ENCODE measurements at regions not wholly inside any gene's neighbourhood (a gene's known extent, or its start where the extent isn't known, plus 50 kb on each side); places are given as distances from the start of the nearest gene placed in this dataset.

- no peak for DNase-seq (ENCODE audit: low spot score)
Measured at GRCh38 chr12:92582475-92582874, 120.3 kb upstream of the PLEKHG7 start.

DNA sequence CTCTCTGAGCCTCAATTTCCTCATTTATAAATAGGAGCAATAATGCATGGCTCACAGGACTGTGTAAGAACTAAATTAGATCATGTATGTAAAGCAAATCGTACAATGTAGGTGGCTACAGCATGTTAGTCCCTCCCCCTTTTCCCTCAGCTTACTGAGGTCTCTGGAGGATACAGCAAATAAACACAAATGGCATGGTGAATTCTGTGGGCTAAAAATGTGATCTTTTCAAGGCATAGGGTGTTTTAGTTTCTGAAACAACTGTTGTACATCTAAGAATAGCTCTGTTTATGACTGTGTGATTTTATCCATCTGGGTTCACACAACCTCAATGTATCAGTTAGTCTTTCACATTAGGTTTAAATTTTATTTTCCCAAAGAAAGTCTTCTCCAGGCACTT, 121.2 kb upstream of the PLEKHG7 start:
- DNase-seq (ENCODE audit: low spot score), result no peak

DNA sequence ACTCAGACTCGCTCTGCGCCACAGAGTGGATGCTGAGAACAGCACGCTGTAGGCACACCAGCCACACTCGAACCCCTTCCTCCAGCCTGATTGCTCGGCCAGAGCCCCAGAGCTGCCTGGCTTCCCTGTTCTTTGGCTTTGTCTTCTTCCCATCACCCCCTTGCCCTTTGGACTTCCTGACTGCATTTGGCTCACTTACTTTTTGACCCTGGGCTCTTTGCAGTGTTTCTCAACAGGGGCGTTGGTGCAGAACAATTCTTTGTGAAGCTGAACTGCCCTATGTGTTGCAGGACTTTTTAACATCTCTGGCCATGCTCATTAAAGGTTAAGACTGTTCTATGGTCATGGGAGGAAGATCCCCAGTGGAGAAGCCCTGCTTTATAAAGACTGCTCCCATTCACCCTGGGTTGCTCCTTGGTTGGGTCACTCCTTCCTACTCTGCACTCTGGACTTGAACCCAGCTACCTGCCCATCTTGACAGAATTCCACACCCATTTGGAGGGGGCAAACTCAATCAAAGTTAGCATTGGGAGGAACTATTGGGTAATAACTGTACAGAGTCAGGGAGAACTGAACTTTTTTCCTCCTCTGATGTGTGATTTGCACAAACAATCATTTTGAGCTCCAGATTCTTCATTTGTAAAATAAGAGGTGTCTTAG, 127.7 kb upstream of the PLEKHG7 start:
- no peak for DNase-seq (ENCODE audit: low spot score)

DNA sequence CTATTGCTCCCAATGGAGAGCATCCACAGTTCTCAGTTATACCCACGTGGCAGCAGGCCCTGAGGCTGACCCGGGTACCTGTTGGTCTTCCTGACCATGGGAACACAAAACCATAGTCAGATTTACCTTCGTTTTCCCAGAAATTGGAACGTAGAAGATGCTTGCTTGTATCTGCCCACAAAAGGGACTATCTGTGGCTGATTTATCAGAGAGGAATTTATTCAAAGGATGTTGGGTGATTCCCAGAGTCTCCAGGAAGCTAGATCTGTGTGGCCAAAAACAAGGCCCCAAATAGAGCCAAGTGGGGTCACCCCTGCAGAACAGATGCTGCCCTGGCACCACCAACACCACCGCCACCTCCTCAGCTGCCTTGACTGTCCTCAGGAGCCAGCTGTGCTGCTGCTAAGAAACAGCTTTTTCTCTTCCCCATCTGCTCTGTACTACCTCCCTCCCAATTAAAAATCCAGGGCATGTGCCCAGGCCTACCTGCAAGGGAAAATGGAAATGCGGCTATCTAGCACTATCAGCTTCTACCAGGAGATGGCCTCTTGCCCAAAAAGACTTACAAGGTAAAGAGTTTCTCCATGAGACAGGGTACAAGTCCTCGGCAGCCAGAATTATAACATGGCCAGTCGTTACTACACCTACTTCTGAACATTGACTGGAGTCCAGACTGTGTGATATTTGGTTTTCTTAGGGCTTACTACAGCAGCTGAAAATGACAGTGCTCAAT, 128.6 kb upstream of the PLEKHG7 start:
- DNase-seq (ENCODE audit: low spot score), result no peak

DNA sequence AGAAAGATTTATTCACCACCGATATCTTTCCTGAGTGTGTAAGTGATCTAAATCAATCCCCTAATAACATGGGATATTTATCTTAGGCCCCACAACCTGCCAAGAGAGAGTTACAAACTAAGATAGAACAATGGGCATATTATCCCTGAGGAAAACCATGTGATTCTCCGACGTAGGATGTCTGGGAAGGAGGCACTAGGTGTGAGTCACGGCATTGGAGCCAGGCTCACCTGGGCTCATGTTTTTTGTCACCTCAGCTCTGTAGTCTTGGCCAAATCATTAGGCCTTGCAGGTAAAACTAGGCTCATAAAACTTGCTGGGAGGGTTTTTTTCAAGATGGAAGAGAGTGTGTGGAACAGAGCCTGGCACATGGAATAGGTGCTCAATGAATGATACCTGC, 129.7 kb upstream of the PLEKHG7 start:
- no peak for DNase-seq (ENCODE audit: low spot score)

- no peak for DNase-seq (ENCODE audit: low spot score)
Measured at GRCh38 chr12:92571844-92572543, 130.8 kb upstream of the PLEKHG7 start.

DNA sequence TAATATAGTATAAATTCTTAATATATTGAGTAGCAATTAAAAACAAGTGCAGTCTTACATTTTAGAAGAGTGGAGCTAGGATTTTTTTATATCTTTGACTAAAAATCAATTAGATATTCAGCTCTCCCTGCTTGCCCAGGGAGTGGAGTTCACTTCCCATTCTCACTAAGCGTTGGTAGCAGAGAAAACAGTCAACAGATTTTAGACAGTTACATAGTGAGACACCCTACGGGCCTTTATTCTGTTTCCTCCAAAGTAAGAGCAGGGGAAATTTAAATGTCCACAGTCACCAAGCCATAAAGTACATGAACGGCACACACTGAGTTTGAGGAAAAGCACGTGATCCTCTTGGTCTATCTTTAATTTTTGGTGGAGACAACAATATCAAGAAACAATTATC, 131.6 kb upstream of the PLEKHG7 start:
- DNase-seq (ENCODE audit: low spot score), result no peak

DNA sequence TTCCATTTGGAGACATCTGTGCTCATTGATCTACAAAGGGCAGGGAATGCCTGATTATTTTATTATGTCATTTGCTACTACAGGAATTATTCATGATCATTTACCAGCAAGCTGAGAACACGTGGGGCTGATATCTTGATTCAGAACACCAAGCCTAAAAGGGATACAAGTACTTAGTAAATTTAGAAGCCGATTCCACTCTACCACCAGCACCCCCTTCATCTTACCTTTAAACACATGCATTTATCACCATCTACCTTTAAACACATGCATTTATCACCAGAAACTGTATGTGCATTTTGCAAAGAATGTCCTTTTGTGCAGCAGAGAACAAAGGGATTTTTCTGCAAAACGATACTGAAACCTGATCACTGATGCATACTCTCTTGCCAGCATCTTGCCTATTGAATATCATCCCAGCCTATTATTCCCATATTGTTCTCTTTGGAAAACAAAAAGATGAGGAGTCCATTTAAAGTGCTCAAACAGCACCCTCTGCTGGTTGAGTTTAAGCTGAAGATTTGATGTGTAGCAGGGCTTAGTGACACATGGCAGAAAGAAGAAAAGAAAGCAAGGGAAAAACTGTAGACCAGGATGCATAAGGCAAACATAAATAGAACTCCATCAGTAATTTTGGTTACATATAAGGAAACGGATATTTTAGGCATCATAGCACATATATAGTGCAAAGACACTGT, 132.6 kb upstream of the PLEKHG7 start:
- DNase-seq (ENCODE audit: low spot score), result peak; percentile 84

DNA sequence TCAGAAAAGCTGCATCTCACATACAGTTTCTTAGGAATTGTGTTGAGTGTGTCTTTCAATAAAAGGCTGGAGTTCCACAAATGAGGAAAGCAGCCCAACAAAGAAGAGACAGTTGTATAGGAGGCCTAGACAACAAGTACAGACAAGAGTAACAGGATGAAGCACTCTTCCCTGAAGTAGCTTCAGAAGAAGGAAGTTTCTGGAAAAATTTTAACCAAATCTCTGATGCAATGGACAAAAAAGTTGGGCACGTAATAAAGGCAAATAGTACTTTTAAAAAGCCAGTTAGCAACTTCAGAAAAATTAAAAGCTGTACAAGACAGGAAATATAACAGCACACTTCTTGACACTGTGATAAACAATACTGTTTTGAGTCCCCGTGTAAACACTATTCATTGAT, 134.1 kb upstream of the PLEKHG7 start:
- no peak for DNase-seq (ENCODE audit: low spot score)

GRCh38 chr12:92566448-92567019, 136.3 kb upstream of the PLEKHG7 start:
- no peak for DNase-seq (ENCODE audit: low spot score)

DNA sequence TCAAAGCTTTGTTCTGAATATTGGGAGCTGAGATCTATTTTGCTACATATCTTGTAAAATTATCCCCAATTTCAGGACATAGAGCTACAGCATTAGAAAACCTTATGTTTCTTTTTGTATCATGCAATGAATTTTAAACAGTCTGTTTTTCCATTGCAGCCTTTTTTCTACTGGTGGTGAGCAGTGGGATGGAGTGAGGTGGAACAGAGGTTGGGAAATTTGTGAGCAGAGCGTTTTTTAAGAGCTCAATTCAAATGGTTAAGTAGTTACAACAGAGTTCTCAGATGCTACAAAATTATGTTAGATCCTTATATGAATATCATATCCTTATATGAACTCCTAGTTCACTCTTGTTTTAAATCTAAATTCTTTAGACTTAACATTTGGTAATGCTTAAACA, 139.0 kb upstream of the PLEKHG7 start:
- DNase-seq (ENCODE audit: low spot score), result no peak

DNA sequence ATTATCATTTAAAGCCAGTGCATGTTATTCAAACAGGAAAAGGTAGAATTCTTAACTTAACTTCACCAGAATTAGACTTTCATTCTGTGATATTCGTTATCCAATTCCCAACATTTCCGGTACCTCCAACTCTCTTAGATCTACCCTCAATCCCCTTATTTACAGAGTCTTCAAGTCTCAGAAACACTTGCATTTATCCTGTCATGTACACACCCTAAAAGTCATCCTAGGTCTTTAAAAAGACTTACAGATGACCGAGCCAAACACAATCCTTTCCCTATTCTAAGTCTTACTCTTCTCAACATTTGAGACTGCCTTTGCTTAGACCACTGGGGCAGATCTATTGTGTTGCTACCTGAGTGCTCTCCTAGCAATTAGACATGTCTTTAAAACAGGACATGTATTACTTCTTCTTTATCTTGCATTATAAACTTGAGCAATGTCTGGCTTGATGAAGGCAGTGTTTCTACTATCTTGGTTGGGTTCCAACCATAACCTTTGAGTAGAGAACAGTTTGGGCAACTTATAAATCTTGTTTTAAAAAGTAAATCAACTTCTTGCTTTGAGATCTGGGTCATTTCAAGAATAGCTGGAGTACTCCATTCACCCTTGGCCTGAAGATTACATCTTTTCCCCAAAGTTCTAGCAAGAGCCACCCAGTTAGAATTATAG, 140.6 kb upstream of the PLEKHG7 start:
- no peak for DNase-seq (ENCODE audit: low spot score)

GRCh38 chr12:92561543-92561899, 141.3 kb upstream of the PLEKHG7 start:
- DNase-seq (ENCODE audit: low spot score), result peak; percentile 37

DNA sequence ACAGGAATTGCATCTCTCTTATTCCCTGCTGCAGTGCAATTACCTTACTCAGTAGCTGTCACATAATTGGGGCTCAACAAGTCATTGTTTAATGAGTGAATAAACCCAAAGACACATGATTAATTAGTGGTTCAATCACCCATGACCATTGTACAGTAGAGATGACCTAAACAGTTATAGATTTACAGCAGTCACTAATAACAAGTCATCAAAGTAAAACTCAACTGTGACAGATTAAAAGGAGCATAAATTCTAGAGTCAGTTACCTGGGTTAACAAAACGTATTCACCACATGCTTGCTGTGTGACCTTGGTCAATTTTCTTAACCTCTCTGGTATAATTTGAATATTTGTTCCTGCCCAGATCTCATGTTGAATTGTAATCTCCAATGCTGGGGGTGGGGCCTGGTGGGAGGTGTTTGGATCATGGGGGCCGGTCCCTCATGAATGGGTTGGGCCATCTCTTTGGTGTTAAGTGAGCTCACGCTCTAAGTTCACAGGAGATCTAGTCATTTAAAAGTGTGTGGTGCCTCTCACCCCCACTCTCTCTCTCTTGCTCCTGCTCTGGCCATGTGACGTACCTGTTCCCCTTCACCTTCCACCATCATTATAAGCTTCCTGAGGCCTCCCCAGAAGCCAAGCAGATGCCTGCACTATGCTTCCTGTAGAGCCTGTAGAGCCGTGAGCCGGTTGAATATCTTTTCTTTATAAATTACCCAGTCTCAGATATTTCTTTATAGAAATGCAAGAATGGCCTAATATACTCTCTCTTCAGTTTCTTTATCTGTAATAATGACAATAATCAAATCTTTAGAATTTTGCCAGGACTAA, 141.9 kb upstream of the PLEKHG7 start:
- no peak for DNase-seq (ENCODE audit: low spot score)

GRCh38 chr12:92558806-92559205, 144.0 kb upstream of the PLEKHG7 start:
- no peak for DNase-seq (ENCODE audit: low spot score)

DNA sequence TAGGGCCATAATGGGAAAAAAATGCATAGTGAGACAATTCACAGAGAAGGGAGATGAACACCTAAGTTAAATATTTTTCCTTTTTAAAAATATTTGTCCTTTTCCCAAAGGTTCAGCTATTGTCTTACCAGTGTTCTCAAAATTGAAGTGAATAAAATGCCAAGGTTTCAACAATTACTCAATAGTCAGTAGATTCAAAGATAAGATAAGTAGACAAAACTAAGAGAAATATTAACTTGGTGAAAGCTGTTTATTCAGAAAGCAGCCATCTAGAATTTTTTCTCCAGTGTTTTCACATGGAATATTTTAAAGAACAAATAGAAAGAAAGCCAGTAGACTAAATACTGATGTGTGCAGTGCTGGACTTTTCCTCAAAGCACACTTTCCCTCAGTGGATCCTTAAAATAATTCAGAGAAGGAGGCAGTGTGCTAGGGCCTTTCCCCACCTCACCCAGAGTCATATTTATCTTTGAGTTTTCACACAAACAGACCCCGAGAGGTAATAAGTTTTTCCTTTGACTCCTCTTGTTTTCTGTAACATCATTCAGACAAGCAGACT, 144.5 kb upstream of the PLEKHG7 start:
- no peak for DNase-seq (ENCODE audit: low spot score)

DNA sequence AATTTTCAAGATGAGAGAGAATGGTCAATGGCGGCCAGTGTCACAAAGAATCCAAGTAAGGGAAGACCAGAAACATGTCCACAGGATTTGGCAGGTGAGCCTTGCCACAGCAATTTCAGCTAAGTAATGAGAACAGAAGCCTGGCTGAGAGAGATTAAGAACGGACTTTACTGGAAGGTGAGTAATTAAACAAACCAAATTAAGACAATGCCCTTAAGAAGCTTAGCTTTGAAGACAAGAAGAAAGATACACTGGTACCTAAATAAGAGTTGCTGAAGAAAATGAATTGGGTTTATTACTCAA, 145.4 kb upstream of the PLEKHG7 start:
- DNase-seq (ENCODE audit: low spot score), result no peak

GRCh38 chr12:92556637-92557421, 146.0 kb upstream of the PLEKHG7 start:
- DNase-seq (ENCODE audit: low spot score), result no peak

GRCh38 chr12:92556141-92556540, 146.6 kb upstream of the PLEKHG7 start:
- no peak for DNase-seq (ENCODE audit: low spot score)

All from globus pallidus (tissue), 1 donor.